ENCODE measurements at regions not wholly inside any gene's neighbourhood (a gene's known extent, or its start where the extent isn't known, plus 50 kb on each side); places are given as distances from the start of the nearest gene placed in this dataset.
"Not testable (repeated sequence)": the region's sequence is repeated elsewhere in the genome, so short reads cannot be mapped to it uniquely, and the experiment has no call there.

DNA sequence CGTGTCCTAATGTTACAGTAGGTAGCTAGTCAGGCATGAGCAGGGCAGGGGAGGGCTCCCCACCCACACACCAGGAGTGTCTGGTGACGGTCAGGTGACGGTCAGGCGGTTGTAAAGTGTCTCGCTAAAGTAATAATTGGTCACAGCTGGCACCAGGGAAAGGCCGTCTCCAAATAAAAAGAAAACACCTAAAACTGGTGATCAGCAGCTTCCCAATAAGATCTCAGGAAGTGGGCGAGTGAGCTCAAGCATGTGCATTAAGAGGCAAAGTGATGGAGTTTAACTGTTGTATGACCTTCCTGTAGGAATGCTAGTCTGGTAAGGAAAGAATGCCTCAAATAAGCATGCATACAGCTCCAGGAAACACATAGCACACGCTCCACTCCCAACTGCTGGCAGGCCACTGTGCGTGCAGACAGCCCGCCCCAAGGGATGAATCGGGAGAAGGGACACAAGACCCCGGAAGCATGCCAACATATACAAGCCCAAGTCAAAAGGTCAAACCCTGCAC, 177.1 kb downstream of the RNF144A start:
- DNase-seq: no peak

DNA sequence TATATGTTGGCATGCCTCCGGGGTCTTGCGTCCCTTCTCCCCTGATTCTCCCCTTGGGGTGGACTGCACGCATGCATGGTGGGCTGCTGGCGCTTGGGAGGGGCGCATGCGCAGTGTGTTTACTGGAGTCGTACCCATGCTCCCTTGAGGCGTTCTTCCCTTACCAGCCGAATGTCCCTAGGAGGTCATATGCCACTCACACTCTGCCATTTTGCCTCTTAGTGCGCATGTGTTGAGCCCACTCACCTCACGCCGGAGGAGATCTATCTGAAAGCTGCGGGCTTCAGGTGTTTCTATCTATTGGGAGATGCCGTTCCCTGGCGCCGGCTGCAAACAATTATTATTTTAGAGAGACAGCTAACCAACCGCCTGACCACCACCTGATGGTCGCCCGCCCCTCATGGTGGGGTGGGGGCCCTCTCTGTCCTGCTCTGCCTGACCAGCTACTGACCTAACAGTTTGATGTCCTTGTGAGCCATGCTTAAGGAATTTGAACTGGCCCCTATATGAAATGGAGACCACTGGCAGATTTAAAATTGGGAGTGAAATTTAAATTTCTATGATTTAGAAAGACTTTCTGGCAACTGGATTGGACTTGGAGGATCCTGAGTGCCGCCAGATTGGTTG, 179.6 kb downstream of the RNF144A start:
- DNase-seq: no peak

DNA sequence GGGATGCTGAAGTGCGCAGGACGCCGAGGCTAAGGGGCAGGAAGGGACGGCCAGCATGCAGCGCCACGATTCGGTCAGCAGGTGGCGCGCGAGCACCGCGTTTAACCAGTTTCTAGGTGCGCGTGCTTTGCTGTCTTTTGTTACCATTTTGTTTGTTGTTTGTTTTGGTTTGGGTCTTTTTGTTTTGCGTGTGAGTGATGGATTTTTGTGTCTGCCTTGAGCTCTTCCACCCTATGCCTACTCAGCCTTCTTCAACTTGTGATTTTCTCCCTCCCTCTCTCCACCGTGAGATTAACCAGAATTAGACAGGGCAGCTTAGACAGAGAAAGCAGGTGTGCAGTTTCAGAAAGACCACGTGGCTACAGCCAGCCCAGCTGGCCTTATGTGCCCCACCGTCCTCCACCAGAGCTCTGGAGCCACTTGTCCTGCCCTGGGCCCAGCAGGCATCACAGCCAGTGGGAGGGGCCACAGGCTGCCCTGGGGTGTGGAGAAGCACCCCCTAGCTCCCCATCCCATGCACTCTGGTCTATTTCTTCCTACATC, 180.2 kb downstream of the RNF144A start:
- peak; percentile 65 for DNase-seq

DNA sequence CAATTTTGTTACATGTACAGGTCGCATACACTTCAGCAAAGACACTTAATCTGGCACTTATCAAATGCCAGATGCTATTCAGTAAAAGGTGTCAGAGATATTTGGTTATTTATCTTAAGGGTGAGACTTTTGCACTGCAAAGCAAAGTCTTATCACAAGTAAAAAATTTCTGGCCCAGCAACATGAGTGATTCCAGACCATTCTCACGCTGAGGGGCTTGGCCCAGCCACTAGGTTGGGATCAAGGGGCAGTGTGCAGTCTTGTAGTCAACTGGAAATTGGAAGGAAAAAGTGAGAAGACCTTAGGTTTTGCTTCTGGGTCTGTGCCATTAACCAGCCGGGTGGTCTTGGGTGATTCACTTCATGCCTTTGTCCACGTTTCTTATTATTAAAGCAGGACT, 181.6 kb downstream of the RNF144A start:
- no peak for DNase-seq

DNA sequence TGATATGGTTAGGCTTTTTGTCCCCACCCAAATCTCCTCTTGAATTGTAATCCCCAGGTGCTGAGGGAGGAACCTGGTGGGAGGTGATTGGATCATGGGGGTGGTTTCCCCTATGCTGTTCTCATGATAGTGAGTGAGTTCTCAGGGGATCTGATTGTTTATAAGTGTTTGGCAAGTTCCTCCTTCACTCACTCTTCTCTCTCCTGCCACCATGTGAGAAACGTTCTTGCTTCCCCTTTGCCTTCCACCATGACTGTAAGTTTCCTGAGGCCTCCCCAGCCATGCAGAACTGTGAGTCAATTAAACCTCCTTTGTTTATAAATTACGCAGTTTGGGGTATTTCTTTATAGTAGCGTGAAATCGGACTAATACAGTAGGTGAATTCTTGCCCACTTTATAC, 182.5 kb downstream of the RNF144A start:
- not testable (repeated sequence) for DNase-seq

DNA sequence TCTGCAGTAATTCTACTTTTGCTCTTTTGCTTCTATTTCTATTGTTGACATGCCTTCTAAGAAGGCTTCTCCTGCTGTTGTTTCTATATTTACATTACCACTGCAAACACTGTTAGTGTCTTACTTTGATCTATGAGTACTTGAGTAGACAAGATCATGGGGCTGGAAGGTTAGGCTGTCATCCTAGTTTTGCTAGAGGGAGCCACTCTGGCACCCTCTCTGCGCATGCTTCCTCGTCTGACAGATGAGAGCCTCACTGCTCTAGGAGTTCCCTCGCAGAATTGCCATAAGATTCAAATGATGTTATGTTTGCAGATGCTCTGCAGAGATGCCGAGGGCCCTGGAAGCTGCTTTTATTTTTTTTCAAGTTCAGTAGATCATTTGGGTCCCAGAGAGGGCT, 185.6 kb downstream of the RNF144A start:
- DNase-seq: peak; percentile 75

DNA sequence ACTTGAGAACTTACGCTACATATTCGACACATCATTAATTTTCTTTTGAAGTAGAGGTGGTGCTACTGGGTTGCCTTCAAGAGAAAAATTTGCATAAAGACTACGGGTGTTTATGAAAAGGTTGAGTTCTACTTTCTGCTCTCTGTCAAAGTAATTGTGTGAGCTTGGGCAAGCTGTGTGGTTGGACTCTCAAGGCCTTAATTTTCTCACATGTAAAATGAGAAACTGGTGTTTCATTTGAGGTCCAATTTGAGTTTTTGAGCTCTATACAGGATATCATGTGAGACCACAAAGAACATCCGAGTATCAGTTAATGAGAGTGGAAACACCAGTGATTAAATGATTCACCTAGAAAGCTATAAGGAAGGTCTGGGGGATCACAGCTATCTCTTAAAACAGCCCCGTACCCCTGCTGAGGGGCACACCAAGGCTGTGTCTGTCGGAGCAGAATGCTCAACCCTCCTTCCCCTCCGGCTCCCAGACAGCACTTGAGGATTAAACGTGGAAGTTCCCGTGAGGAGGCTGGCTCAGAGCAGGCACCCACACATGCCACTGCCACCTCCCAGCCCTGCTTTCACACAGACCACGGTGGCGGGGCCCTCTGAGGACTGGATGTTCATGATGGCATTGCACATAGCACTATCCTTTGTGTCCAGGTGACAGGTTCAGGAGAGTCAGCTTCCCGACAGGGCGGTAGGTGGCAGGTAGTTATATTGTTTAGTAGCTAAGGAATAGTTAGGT, 191.8 kb downstream of the RNF144A start:
- no peak for DNase-seq

DNA sequence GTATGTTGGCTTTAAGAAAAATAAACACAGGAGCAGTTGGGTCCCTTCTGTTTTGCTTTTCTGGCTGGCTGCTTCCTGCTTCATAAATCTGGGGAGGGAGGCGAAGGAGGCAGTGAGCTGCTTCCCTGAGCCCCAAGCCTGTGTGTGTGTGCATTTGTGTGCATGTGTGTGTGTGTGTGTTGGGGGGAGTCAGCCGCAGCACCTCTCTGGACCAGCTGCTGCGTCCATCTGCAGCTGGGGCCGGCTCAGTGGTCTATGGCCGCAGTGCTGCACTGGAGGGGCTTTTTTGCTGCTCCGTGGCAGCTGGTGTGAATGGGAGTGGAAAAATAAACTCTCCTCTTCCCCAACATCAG, 192.3 kb downstream of the RNF144A start:
- no peak for DNase-seq

DNA sequence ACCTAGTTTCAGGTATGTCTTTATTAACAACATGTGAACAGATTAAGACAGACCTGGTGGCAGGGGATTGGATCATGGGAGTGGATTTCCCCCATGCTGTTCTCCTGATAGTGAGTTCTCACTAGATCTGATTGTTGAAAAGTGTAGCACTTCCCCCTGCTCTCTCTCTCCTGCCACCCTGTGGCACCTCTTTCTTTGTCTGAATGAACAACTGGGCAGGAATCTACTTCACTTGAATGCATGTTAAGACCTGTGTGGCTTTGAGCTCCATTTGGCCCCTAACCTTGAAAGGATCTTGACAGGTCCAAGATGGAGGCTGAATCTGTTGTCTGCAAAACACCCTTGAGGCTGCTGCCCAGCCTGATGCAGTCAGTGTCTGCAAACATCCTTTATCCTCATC, 194.4 kb downstream of the RNF144A start:
- DNase-seq: no peak

DNA sequence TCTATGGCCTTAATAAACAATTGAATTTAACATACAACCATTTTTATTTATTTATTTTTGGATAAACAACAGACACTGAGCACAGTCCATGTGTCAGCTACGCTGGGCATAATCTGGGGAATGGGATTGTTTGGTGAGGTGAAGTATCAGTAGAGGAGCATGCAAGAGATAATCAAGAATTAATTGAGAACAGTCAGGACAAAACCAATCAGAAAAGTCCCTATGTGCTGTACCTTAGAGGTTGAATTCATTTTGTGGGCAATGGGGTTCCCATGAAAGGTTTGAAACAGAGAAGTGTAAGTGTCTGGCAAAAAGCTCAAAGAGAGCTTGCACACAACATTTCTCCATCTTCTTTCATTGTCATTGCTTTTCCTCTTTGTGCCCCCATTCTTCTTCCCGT, 198.2 kb downstream of the RNF144A start:
- DNase-seq: no peak

DNA sequence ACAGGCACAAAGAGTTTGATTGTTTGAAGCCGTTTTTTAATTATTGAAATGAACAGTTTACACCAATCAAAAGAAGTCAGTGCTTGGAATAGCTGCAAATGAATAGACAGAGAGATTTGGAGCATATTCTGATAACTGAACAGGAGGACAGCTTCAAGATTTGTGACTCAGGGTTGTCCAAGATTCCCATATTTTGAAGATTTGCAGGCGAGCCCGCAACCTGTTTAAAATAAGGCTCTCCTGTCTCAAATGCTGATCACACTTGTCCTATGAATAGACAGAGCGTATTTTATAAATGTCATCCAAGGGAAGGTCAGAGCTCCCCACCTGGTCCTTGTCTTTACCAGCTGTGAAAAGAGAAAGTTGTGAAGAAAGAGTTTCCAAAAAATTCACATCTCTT, 198.7 kb downstream of the RNF144A start:
- DNase-seq: no peak

DNA sequence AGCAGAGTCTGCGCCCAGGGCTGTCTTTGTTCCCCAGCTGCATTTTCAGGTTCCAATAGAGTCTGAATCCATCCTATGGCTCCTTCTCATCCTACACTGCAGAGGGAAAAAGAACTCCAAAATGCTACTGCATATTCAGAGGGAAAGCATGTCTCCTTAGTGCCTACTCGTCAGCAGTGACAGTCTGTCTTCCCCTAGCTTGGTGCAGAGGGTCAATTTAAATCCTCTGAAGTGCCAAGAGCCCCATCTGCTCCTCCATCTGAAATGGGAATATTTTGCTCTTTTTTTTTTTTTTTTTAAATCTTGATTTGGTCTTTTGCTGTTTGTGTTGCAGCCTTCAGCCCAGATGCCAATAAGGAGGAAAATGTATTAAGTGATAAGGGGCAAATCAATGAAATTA, 199.3 kb downstream of the RNF144A start:
- DNase-seq: no peak

DNA sequence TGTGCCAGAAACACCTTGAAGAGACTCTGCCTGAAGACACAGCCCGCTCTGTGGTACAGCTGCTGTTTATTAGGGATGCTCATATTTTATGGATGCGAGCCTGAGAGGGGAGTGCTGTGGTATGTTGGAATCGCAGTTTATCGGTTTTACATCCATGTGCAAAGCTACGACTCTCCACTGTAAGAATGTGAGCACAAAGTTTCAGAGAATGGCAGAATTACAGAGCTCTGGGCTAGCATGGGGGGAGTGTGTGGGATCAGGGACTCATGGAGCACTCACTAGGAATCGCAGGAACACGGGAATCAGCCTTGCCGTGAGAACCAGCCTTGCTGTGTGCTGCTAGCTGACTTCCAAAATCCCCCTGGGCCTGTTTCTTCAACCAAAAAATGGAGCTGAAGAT, 199.9 kb downstream of the RNF144A start:
- DNase-seq: no peak

DNA sequence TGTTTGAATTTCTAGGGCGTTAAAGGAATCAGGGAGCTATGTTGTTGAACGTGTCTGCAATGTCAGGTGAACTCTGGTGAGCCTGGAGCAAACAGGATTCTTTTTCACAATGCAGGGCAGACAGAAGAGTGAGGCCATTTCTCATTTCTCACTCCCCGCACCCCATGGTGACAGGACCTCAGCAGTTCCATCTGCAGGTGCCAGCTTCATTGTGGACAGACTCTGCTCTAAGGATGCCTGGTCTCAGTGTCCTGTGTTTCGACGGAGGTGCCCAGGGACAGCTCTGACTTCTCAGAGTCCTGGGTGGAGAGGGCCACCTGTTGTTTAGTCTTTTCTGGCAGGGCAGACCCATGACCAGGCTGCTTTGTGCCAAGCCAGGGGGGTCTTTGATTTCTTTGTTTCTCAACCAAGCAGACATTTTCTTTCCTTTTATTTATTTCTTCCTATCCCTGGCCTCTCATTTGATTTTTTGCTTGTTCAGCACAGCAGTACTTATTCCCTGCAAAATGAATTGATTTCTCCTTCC, 201.5 kb downstream of the RNF144A start:
- DNase-seq: no peak

DNA sequence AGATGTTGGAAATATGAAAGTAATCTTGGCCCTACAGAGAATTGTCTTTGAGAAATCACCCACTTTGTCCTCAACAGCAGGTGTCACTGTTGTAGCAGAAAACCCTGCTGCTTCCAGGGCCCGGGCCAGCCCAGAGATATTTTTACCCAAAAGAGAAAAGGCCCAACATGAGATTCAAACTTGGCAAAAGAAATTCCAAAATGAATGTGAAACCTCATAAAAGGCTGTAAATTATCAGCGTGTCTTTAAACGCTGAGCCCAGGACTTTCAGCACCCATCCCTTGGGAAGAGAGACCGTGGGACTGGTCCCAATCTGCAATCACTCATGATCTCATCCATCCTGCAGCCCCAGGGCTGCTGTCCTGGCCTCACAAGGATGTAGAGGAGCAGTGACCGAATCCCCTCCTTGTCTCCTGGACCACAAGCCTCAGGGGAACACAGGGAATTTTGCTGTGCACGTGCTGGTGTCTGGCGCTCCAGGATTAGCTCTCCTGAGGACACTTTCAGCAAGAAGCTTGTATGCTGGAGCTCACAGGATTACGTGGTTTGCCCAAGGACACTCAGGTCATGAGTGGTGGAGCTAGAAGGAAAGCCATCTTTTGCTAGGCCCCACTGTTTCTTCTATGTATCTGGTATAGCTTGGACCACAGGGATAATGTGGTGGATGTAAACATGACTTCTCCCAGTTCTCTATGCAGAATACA, 202.1 kb downstream of the RNF144A start:
- DNase-seq: no peak

DNA sequence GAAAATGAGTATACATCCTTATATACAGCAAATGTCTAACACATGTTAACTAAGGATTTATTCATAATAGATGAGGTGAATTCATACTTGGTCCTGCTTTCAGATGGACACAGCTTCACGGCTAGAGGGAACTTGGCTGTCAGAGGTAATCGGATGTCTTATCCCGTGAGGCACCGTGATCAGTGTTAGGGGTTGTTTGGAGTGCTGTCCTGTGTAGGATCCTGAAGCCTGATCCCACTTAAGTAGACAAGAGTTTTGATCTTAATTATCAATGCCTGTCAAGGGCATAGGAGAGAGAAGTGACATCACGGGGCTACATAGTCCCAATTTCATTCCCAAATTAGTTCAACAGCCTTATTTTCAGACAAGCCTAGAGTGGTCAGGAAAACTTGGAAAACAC, 204.6 kb downstream of the RNF144A start:
- no peak for DNase-seq

DNA sequence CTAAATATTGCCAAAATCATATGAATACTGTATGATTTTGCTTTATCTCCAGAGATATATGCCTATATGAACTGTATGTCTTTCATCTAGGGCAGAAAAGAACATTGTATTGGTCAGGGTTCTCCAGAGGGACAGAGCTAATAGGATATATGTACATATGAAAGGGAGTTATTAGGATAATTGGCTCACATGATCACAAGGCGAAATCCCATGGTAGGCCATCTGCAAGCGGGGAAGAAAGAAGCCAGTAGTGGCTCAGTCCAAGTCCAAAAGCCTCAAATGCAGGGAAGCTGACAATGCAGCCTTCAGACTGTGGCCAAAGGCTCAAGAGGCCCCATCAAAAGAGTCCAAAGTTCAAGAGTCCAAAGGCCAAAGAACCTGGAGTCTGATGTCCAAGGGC, 209.9 kb downstream of the RNF144A start:
- DNase-seq: no peak

DNA sequence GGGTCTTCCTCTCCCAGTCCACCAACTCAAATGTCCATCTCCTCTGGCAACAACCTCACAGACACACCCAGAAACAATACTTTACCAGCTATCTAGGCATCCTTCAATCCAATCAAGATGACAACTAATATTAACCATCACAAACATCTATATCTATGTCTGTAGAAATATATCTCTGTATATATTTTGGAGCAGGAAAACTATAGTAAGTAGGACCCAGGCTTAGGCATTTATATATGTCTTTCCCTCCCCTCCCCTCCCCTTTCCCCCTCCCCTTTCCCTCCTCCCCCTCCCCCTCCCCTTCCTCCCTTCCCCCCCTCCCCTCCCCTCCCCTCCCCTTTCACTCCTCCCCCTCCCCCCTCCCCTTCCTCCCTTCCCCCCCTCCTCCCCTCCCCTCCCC, 210.5 kb downstream of the RNF144A start:
- no peak for DNase-seq

DNA sequence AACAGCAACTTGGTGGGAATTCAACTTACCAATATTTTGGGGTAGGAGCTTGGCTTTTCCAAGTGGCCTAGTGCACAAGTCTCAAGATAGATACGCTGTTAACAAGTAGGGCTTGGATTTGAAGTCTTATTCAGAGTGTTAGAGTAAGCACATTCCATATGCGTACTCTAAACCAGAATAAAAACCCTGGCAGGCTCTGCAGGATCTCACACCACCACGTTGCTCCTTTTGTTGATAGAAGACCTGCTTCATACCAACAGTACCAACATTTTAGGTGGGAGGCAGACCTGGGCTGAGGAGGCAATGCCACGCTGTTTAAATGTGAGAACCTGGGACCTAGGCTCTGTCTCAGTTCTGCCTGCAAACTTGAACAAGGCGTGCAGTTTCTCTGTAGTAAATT, 214.0 kb downstream of the RNF144A start:
- no peak for DNase-seq

DNA sequence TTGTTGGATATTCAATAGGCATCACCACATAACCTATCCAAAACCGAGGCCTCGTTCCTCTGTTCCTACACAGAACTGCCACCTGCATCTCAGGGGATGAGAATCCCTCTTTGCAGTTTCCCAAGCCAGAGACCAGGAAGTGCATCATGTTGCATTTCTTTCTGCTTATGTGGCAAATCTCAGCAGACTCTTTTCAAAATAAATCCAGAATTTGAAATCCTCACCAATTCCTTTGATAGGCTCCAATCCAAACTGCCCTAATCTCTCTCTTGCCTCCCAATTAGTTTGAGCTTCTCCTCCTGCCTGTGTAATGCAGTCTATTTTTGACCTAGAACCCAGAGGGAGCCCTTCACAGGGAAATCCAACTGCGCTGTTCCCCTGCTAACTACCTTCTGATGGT, 215.5 kb downstream of the RNF144A start:
- no peak for DNase-seq

DNA sequence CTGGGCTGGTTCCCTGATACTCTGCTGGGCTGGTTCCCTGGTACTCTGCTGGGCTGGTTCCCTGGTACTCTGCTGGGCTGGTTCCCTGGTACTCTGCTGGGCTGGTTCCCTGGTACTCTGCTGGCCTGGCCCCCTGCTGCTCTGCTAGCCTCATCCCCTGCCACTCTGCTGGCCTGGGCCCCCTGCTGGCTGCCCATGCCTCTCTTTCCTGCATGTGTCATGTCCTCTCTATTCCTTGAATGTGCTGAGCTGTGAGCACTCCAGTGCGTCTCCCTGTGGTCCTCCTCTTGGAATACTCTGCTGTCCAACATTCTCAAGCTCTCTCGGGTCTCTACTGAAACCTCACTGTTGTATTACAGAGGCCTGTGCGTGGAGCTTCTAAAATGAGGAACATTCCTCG, 216.3 kb downstream of the RNF144A start:
- DNase-seq: no peak

DNA sequence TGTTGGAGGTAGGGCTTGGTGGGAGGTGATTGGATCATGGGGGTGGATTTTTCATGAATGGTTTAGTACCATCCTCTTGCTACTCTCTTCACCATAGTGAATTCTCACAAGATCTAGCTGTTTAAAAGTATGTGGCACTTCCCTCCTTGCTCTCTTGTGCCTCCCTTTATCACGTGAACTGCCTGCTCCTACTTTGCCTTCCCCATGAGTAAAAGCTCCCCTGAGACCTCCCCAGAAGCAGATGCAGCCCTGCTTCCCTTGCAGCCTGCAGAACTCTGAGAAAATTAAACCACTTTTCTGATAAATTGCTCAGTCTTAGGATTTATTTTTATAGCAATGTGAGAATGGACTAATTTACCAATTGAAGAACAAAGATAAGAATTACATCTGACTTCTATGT, 223.1 kb downstream of the RNF144A start:
- no peak for DNase-seq

DNA sequence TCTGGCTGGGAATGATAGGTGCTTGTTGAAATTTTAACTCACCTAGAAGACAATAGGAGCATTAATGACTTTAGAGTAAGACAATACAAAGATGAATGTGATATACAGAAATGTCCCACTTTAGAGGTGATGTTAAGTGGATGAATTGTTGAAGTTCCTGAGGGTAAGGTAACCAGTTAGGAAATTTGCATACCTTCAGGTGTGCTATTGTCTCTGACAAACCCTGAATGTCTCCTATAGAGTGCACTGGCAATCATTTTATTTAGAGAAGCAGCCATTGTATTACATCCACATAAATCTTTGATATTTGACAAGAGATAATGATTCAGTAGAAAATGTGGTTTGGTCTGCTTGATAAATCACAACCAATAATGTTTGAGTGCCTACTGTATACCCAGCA, 228.5 kb downstream of the RNF144A start:
- no peak for DNase-seq

DNA sequence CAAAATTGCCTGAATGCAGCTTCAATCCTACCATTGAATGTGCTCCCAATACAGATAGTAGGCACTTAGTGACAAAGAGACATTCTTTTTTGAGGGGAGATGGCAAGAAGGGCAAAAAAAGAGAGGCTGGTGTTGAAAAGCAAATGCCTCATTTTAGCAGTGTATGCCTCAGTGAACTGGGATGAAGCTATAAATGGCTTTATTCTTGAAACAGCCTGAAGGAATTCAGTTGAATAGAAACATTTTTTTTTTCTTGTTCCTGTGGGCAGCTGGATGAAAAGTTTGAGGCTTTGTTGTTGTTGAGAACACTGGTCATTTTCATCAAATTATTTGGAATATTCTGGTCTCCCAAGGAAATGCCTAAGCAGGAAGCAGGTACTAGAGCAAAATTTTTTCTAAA, 228.9 kb downstream of the RNF144A start:
- no peak for DNase-seq

Measured in NCI-H510A (cell line).